ENCODE measurements at regions not wholly inside any gene's neighbourhood (a gene's known extent, or its start where the extent isn't known, plus 50 kb on each side); places are given as distances from the start of the nearest gene placed in this dataset.
"Not testable (repeated sequence)": the region's sequence is repeated elsewhere in the genome, so short reads cannot be mapped to it uniquely, and the experiment has no call there.

GRCh38 chr3:43838877-43839276 lies 148.1 kb downstream of the ABHD5 start:
- DNase-seq, result no peak

- DNase-seq, result no peak
These were observed 152.6 kb downstream of the ABHD5 start for GRCh38 chr3:43843386-43843785.

GRCh38 chr3:43844757-43845156 lies 154.0 kb downstream of the ABHD5 start:
- DNase-seq, result no peak

GRCh38 chr3:43845553-43845952 lies 154.8 kb downstream of the ABHD5 start:
- DNase-seq, result not testable (repeated sequence)

GRCh38 chr3:43852066-43852465 lies 161.3 kb downstream of the ABHD5 start:
- DNase-seq, result no peak

DNA sequence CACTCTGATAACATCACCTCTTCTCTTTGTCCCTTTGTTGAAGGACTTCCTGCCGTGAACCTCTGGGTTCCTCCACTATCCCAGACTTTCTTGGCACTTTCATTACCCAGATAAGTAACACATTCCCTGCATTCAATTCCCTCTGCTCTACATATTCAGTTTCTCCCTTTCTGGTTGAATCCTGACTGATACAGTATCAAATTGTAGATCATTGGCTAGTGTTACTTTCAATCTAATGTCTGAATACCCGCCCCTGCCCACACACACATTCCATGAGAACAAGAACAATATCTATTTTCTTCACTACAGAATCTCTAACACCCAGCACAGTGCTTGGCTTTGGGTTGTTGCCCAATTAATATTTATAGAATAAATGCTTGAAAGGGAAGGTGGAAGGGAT lies 163.5 kb downstream of the ABHD5 start:
- no peak for DNase-seq

DNA sequence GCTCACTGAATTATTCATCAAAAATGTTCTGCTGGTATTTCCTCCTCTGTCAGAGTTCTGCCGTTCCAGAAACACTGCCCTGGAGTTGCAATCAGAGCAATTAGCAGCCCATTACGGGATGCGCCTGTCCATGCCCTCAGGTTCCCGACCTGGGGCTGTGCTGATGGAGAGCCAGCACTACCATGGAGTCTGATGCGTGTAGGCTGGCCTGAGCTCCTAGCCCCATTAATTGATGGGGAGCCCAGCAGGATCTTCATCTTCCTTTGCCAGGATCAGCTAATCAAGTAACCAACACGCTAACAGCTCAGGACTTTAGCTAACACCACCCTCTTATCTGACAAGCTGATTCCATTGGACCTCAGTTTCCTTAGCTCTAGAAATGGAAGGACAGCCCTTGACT lies 164.2 kb downstream of the ABHD5 start:
- DNase-seq, result no peak

DNA sequence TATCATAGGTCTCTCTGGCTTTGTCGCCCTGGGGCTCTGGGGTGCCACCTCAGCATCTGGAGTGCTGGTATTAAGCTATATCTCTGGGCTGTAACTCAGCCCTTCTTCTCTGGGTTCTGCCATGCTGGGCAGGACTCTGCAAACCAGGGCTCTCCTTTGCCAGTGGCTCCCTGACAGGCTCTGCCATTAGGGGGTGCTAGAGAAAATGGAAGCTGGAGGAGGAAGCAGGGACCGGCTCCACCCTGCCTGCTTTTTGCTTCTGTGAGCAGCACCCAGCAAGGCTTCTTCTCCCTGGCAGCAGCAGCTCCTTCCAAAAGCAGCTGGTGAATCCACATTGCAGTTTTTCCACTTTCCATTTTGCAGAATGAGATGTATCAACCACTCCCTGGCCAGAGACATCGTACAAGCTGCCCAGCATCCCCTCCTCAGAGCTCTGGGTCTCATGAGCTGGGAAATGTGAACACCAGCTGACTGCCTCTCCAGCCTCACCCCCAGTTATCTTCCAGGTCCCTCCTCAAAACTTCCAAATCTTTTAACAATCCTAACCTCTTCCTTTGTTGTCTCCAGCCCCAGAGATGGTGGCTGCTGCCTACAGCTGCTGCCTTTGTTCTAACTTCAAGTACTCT lies 165.0 kb downstream of the ABHD5 start:
- peak; percentile 53 for DNase-seq

- DNase-seq, result no peak
These were observed 165.6 kb downstream of the ABHD5 start for GRCh38 chr3:43856351-43856750.

DNA sequence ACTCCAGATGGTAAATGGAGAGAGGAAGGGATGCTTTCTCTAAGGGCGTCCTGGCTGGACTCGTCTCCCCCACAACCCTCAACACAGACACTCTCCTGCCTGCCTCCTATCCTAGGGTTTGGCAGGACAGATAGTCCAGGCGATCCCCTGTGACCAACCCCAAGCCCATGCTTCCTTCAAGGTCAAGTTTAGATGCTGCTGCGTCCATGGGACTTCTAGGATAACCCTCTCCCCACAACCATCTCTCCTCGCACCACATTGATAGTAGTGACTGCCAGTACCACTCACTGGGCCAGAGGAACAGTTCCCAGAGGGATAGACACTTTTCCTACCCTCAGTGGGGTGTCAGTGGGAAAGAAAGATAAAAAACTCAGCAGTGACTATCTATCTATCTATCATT lies 166.0 kb downstream of the ABHD5 start:
- DNase-seq, result no peak

- DNase-seq, result no peak
These were observed 166.9 kb downstream of the ABHD5 start for GRCh38 chr3:43857361-43858293.

GRCh38 chr3:43858294-43858701 lies 167.6 kb downstream of the ABHD5 start:
- no peak for DNase-seq

- DNase-seq, result no peak
These were observed 169.0 kb downstream of the ABHD5 start for GRCh38 chr3:43859766-43860165.

DNA sequence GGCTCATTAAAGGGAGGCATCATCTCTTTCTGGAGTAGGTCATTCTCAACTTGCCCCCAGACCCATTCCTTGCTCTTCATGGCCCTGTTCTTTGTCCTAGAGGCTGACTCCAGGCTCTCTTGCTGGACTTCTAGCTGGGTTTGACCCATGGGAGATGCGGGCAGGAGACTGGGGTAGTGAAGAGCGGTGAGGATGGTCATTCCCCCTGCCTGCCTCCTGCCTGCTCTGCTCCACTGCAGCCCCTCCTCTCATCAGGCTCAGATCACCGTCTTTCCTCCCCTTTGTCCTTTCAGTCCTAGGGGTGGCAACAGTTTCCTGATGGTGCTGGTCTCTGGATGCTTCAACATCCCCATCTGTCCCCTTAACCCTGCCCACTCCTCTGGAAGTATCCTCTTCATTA lies 170.9 kb downstream of the ABHD5 start:
- no peak for DNase-seq

DNA sequence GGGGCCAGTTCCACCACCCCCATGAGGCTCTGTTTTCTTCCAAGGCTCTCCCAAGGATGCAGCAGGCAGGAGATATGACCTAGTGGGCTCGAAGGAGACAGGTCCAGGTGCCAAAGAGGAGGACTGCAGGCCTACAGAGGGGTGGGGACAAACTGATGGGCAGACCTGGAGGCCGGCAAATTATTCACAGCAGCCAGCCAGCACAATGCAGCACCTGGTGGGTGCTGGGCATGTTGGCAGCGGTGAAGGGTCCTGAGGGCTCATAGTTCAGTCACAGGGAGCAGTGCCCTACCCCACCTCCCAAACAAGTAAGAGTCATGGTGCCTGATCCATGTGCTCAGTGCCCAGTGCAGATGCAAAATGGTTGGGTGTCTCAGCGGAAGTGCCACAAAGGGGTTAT lies 171.7 kb downstream of the ABHD5 start:
- no peak for DNase-seq

DNA sequence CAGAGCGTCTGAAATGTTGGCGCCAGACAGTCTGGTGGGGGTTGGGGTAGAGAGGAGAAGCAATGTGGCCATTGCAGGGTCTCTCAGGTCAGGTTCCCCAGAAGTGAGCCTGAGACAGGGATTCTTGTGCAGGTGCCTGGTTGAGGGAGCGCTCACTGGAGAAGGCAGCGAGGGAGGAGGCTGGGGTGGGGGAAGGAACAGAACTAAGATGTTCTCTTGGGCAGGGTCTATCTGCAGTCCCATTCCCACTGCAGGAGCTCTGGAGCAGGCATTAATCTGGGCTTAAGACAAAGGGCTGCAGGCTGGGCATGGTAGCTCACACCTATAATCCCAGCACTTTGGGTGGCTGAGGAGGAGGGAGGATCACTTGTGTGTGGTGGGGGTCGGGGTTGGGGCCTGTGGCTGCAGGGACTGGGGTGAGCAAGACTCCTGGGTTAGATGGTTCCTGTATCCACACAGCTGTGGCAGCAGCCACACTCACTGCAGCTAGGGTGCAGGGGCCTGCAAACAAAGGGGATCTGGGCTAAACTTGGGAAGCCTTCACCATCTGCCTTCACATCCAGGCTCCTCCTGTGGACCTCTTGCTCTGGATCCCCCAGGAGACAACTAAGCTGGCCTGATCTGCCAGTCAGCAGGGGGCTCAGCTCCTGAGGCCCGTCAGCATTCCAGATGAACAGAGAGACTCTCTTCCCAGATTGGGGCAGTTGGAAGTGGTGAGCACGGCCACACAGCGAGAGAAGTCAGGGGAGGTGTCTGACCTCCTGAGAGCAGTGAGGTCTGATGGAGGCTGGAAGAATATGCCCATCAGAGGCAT lies 172.5 kb downstream of the ABHD5 start:
- no peak for DNase-seq

- DNase-seq, result no peak
These were observed 173.5 kb downstream of the ABHD5 start for GRCh38 chr3:43863966-43864933.

- DNase-seq, result no peak
These were observed 174.6 kb downstream of the ABHD5 start for GRCh38 chr3:43865351-43865750.

DNA sequence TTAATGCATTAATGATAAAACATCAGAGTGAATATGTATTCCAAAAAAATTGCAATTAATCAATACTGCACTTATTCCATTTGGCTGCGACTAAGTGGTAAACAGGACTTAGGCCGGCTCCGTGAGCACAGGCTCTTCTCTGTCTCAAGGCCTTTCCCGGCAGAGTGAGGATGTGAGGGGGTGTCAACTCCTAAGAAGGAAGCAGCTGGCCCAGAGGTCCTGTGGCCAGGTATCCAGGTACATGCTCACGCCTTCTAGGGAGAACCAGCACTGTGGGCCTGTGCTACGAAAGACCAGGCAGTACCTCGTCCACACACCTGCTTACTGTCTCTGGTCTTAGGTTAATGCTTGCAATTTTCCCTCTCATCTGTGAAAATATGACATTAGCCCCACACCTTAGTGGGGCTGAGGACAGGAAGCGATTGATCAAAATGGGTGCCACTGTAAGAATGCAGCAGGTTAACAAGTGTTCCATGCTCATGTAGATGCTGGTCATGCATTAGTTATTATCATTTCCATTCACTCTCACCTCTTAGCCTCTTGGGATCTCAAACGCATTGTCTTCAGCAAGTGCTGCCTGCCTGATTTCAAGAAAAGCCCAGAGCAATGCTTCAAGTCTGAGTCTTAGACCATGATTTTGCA lies 175.3 kb downstream of the ABHD5 start:
- no peak for DNase-seq

DNA sequence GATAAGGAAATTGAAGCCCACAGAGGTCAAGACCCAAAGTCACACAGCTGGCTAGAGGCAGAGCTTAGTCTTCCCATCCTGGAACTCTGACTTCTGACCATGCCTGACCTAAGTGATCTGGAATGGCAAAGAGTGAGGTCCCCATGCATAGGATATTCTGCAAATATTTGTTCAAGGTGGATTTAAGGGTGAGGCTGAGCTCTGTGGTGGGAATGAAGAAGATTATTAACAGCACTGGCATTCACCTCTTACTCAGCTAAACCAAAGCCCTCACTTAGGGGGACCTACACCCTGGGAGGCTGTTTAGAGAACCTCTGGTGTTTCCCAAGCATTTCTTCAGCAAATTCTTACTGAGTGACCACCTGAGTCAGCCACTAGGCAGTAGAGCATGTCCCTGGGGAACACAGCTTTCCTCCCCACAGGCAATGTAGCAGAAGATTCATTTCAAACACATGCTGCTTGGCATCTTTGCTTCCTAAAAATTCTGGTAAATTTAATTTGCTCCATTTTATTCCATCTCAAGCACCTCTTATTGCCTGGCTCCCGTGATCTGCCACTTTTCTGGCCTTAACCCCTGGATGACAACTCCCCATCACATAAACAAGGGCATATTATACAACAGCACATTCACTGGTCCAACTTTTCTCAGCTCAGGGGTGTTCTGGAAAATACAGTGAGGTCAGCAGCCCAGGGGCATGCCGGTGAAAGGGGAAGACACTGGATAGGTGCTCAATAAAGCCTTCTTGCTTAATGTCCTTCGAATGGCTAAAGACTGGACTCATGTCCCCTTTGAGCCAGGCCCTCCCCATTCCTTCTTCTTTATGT lies 176.0 kb downstream of the ABHD5 start:
- DNase-seq, result no peak

All from 8988T (cell line).